Keratinocyte (primary cell): ENCODE measurements at regions not wholly inside any gene's neighbourhood (a gene's known extent, or its start where the extent isn't known, plus 50 kb on each side); places are given as distances from the start of the nearest gene placed in this dataset.

ENCODE experiments used
- DNase-seq: peaks from one replicate; pipeline ENCODE4 v3.0.0-alpha.2; 2011; ENCODE audit warnings: low read depth, missing footprints, low spot score
- FAIRE-seq: peaks from 2 replicates; lab custom pipeline; 2011; peaks lifted over from hg19 to GRCh38; lab: Jason Lieb, UNC
- H2AFZ ChIP-seq: 2 replicates; pipeline ENCODE4 v1.6.0; 2012; ENCODE audit warnings: low read length, control low read depth, inconsistent platforms; ENCODE audit not compliant: control insufficient read depth
- H3K27ac ChIP-seq: 2 replicates; pipeline ENCODE4 v1.5.1; 2011; ENCODE audit warnings: low read length; ENCODE audit not compliant: control insufficient read depth, insufficient read depth
- H3K27me3 ChIP-seq: 3 replicates; pipeline ENCODE4 v1.6.0; 2011; ENCODE audit warnings: low read length; ENCODE audit not compliant: control insufficient read depth, insufficient read depth; ENCODE audit errors: extremely low read depth
- H3K36me3 ChIP-seq, 2 experiments: 2 replicates in 1 of 2; 3 replicates in 1 of 2; pipeline ENCODE4 v1.5.1; 2011; ENCODE audit warnings: low read length in 2 of 2, mild to moderate bottlenecking in 1 of 2; ENCODE audit not compliant: control insufficient read depth in 2 of 2, insufficient read depth in 2 of 2; ENCODE audit errors: extremely low read depth in 1 of 2
- H3K4me1 ChIP-seq: 3 replicates; pipeline ENCODE4 v1.5.1; 2011; ENCODE audit warnings: low read length; ENCODE audit not compliant: control insufficient read depth, insufficient read depth; ENCODE audit errors: extremely low read depth
- H3K4me2 ChIP-seq: 3 replicates; pipeline ENCODE4 v1.6.0; 2011; ENCODE audit warnings: low read depth, low read length; ENCODE audit not compliant: control insufficient read depth, insufficient read depth; ENCODE audit errors: extremely low read depth
- H3K4me3 ChIP-seq, 3 experiments: fragments of 200-600 bp in 1 of 3; sonication (generic) in 1 of 3; 2 replicates in 2 of 3; 3 replicates in 1 of 3; pipeline ENCODE4 v1.5.1; 2011 to 2016; ENCODE audit warnings: low read length in 3 of 3, mild to moderate bottlenecking in 3 of 3, control low read depth in 2 of 3, inconsistent platforms in 1 of 3, low read depth in 1 of 3, mixed read lengths in 1 of 3, mixed run types in 1 of 3, moderate library complexity in 1 of 3; ENCODE audit not compliant: control insufficient read depth in 2 of 3, insufficient read depth in 2 of 3; ENCODE audit errors: extremely low read depth in 1 of 3
- H3K79me2 ChIP-seq: 2 replicates; pipeline ENCODE4 v1.6.0; 2012; ENCODE audit warnings: low read length; ENCODE audit not compliant: control insufficient read depth, insufficient read depth
- H3K9ac ChIP-seq: 3 replicates; pipeline ENCODE4 v1.6.0; 2011; ENCODE audit warnings: low read length; ENCODE audit not compliant: control insufficient read depth, insufficient read depth; ENCODE audit errors: extremely low read depth
- H3K9me1 ChIP-seq: 3 replicates; pipeline ENCODE4 v1.6.0; 2011; ENCODE audit warnings: low read length; ENCODE audit not compliant: control insufficient read depth, insufficient read depth; ENCODE audit errors: extremely low read depth
- H3K9me3 ChIP-seq: 2 replicates; pipeline ENCODE4 v1.5.1; 2012; ENCODE audit warnings: low read depth, low read length; ENCODE audit not compliant: control insufficient read depth
- H4K20me1 ChIP-seq: 3 replicates; pipeline ENCODE4 v1.6.0; 2011; ENCODE audit warnings: low read length; ENCODE audit not compliant: control insufficient read depth, insufficient read depth; ENCODE audit errors: extremely low read depth
- EZH2 ChIP-seq: IDR thresholded peaks from one replicate; pipeline ENCODE4 v1.6.1; 2012; ENCODE audit warnings: inconsistent platforms, mild to moderate bottlenecking, low read length, moderate library complexity
- dilution Hi-C: fragments of 300-500 bp; cut with MboI; formaldehyde crosslinking; loops from one replicate; pipeline ENCODE4 v1.7.0; 2020; ENCODE audit warnings: low sequenced_read_pairs; ENCODE audit not compliant: extremely low pct_ligation_motif_present
- TF ChIP-seq, protein P1 (sequence below), 3 experiments: IDR thresholded peaks in 1 of 3; conservative IDR thresholded peaks in 1 of 3; optimal IDR thresholded peaks in 1 of 3; 2 replicates in 2 of 3; 3 replicates in 1 of 3; pipeline versions ENCODE3 to v1.5.1; 2011; ENCODE audit warnings: low read length in 3 of 3, mild to moderate bottlenecking in 3 of 3, moderate library complexity in 2 of 3, control low read depth in 1 of 3, inconsistent platforms in 1 of 3; ENCODE audit not compliant: insufficient read depth in 2 of 3; ENCODE audit errors: extremely low read depth in 1 of 3

DNA sequence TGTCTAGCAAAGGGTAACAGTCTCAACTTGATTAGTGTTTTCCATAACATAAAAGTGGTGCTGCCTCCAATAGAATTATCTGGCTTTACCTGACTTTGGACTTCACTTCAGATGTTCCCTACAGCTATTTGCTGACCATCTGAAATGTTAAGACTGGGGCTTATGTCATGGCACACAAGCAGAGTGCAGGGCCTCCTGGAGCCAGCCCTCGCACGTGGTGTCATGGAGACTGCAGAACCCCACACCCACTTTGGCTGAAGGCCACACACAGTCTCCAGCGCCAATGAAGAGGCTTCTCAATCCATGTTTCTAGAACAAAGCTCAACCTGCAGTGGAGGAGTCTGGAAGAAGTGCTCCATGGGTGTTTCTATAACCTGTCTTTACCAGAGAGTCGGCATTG lies 169.6 kb upstream of the FRMD6 start:
- Histone ChIP-seq H3K9ac (no peak overlapping the region), H3K9me1 (no peaks in the 10 kb centered on the region), H3K9me3 (no peaks in the 10 kb centered on the region), H3K27me3 (no peaks in the 10 kb centered on the region), H3K4me1 (peaks cover 8% of the 10 kb centered on the region), H3K27ac (no peak overlapping the region), H2AFZ (no peak overlapping the region), H3K4me2 (no peak overlapping the region), H4K20me1 (no peaks in the 10 kb centered on the region), H3K36me3 (no peaks in the 10 kb centered on the region), H3K79me2 (no peaks in the 10 kb centered on the region), H3K4me3 (no peak overlapping the region)
- TF ChIP-seq, protein P1, sequence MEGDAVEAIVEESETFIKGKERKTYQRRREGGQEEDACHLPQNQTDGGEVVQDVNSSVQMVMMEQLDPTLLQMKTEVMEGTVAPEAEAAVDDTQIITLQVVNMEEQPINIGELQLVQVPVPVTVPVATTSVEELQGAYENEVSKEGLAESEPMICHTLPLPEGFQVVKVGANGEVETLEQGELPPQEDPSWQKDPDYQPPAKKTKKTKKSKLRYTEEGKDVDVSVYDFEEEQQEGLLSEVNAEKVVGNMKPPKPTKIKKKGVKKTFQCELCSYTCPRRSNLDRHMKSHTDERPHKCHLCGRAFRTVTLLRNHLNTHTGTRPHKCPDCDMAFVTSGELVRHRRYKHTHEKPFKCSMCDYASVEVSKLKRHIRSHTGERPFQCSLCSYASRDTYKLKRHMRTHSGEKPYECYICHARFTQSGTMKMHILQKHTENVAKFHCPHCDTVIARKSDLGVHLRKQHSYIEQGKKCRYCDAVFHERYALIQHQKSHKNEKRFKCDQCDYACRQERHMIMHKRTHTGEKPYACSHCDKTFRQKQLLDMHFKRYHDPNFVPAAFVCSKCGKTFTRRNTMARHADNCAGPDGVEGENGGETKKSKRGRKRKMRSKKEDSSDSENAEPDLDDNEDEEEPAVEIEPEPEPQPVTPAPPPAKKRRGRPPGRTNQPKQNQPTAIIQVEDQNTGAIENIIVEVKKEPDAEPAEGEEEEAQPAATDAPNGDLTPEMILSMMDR (optimal IDR thresholded peaks at IDR 0.05 in 1 of 3, IDR thresholded peaks at IDR 0.05 in 1 of 3, conservative IDR thresholded peaks at IDR 0.05 in 1 of 3; ENCODE audit: extremely low read depth in 1 of 3, insufficient read depth in 2 of 3, low read length in 3 of 3) = no peak
- no peak for TF ChIP-seq EZH2
- DNase-seq (no peak), FAIRE-seq (no peak)
- dilution Hi-C loops = no loop called here

DNA sequence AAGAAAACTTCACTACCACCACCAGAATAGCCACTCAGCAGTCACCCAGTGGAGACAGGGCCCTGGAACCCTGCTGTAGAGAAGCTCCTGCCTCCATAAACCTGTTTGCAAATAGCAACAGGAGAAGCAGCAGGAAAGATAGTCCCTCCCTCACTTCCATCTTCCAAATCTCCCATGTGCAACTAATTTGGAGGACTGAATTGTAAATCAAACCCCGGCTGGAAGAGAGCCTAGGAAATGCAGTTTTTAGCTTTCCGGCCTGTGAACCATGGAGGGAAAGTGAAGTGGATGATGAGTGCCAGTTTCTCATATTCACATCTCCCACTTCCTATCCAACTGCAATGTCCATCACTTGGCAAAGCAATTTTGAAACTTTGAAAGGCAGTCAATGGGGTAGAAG lies 167.2 kb upstream of the FRMD6 start:
- H3K4me2 ChIP-seq = no peak overlapping the region
- H3K79me2 ChIP-seq = peaks cover 5% of the 10 kb centered on the region
- H3K27me3 ChIP-seq = no peaks in the 10 kb centered on the region
- no peaks in the 10 kb centered on the region for H4K20me1 ChIP-seq
- H3K9me3 ChIP-seq = no peaks in the 10 kb centered on the region
- H2AFZ ChIP-seq = no peak overlapping the region
- DNase-seq = no peak
- no peaks in the 10 kb centered on the region for H3K9me1 ChIP-seq
- H3K4me3 ChIP-seq = no peak overlapping the region
- no peak overlapping the region for H3K9ac ChIP-seq
- dilution Hi-C loops = no loop called here
- H3K27ac ChIP-seq = no peak overlapping the region
- H3K4me1 ChIP-seq = peaks cover 24% of the 10 kb centered on the region
- no peak for FAIRE-seq
- H3K36me3 ChIP-seq = no peaks in the 10 kb centered on the region
- TF ChIP-seq, protein P1 (optimal IDR thresholded peaks at IDR 0.05 in 1 of 3, IDR thresholded peaks at IDR 0.05 in 1 of 3, conservative IDR thresholded peaks at IDR 0.05 in 1 of 3; ENCODE audit: extremely low read depth in 1 of 3, insufficient read depth in 2 of 3, low read length in 3 of 3) = no peak
- no peak for TF ChIP-seq EZH2
